ENCODE measurements at regions not wholly inside any gene's neighbourhood (a gene's known extent, or its start where the extent isn't known, plus 50 kb on each side); places are given as distances from the start of the nearest gene placed in this dataset.

- no peak for TF ChIP-seq YBX1 (IDR thresholded peaks at IDR 0.05)
- no peak for TF ChIP-seq ZBTB11 (CRISPR knock-in tag; IDR thresholded peaks at IDR 0.05)
- no peak for TF ChIP-seq RAD21 (IDR thresholded peaks at IDR 0.05; ENCODE audit: insufficient read depth, low read depth, low read length)
- no peak overlapping the region for H3K4me3 ChIP-seq
- ChIA-PET RAD21 (ENCODE audit: unreplicated experiment) (no interaction called here), SMC1A (ENCODE audit: uncharacterized antibody, unreplicated experiment) (no interaction called here), POLR2A (interaction anchor here (0.6 kb wide), 2 partner anchors 27 to 183 kb away, joined by 5 to 6 read pairs; no protein-coding TSS in a partner anchor), CTCF (no interaction called here)
- H3K9me3 ChIP-seq (replicated peaks; ENCODE audit: control insufficient read depth, insufficient read depth, low read length) = no peaks in the 10 kb centered on the region
- H3K36me3 ChIP-seq (ENCODE audit: control insufficient read depth in 2 of 2, insufficient read depth in 2 of 2, low read length in 1 of 2) = no peaks in the 10 kb centered on the region
- no peaks in the 10 kb centered on the region for H4K20me1 ChIP-seq (ENCODE audit: control insufficient read depth, insufficient read depth)
- no peaks in the 10 kb centered on the region for H3K27me3 ChIP-seq (replicated peaks in 1 of 2; ENCODE audit: control insufficient read depth in 2 of 2, insufficient read depth in 2 of 2, low read length in 1 of 2)
- no peak for DNase-seq (ENCODE audit: low read depth, low spot score)
- H3K4me2 ChIP-seq (ENCODE audit: control insufficient read depth, insufficient read depth) = no peak overlapping the region
- no peaks in the 10 kb centered on the region for H3K79me2 ChIP-seq (ENCODE audit: control insufficient read depth, insufficient read depth, low read length)
- intact Hi-C loops (cut with micrococcal nuclease; ENCODE audit: unreplicated experiment) = no loop called here
- 3% methylated on average over 2 of the region's 2 CpGs for WGBS (ENCODE audit: insufficient coverage, insufficient replicate concordance, low lambda C conversion rate, missing lambda C conversion rate)
- no peak for FAIRE-seq
- BruUV-seq (replicated peaks) = no TSS peak
- H3K27ac ChIP-seq (ENCODE audit: control insufficient read depth, insufficient read depth) = no peak overlapping the region
- H3K4me1 ChIP-seq (ENCODE audit: control insufficient read depth, insufficient read depth, low read length) = no peaks in the 10 kb centered on the region
- in situ Hi-C loops (cut with MboI) = no loop called here
- H3K9ac ChIP-seq (ENCODE audit: control insufficient read depth, insufficient read depth, low read length) = no peak overlapping the region
- ATAC-seq = no peak
- H2AFZ ChIP-seq (ENCODE audit: control insufficient read depth, low read depth, low read length) = no peak overlapping the region
These were observed 109.8 kb upstream of the MSX2 start for GRCh38 chr5:174614500-174615135.

- POLR2A ChIA-PET = no interaction called here
- no peak for TF ChIP-seq PBX3 (IDR thresholded peaks at IDR 0.05; ENCODE audit: insufficient replicate concordance, low read depth, low read length)
- no peak for TF ChIP-seq RB1 (IDR thresholded peaks at IDR 0.05; ENCODE audit: borderline replicate concordance)
- no peak for TF ChIP-seq CHD2 (IDR thresholded peaks at IDR 0.05; ENCODE audit: borderline replicate concordance, low read depth, low read length)
- no peak for TF ChIP-seq FOS (IDR thresholded peaks at IDR 0.05; ENCODE audit: borderline replicate concordance, extremely low read depth, insufficient read length)
- no peak for TF ChIP-seq HDAC2 (IDR thresholded peaks at IDR 0.05)
- TF ChIP-seq FOXM1 (IDR thresholded peaks at IDR 0.05; ENCODE audit: low read depth, low read length) = no peak
- TF ChIP-seq CHD4 (IDR thresholded peaks at IDR 0.05) = no peak
- TF ChIP-seq E4F1 (IDR thresholded peaks at IDR 0.05; ENCODE audit: borderline replicate concordance, partially characterized antibody) = no peak
These were observed 108.3 kb upstream of the MSX2 start for GRCh38 chr5:174616036-174616435.

More at GRCh38 chr5:174616036-174616435, 108.3 kb upstream of the MSX2 start:
- no peaks in the 10 kb centered on the region for H3K79me2 ChIP-seq (ENCODE audit: control insufficient read depth, insufficient read depth, low read length)
- WGBS (ENCODE audit: insufficient coverage, insufficient replicate concordance, low lambda C conversion rate, missing lambda C conversion rate) = 21% methylated on average over 2 of the region's 2 CpGs
- no peak overlapping the region for H2AFZ ChIP-seq (ENCODE audit: control insufficient read depth, low read depth, low read length)
- H3K36me3 ChIP-seq (ENCODE audit: control insufficient read depth in 2 of 2, insufficient read depth in 2 of 2, low read length in 1 of 2) = no peaks in the 10 kb centered on the region
- no peaks in the 10 kb centered on the region for H3K9me3 ChIP-seq (replicated peaks; ENCODE audit: control insufficient read depth, insufficient read depth, low read length)
- no peak overlapping the region for H3K9ac ChIP-seq (ENCODE audit: control insufficient read depth, insufficient read depth, low read length)
- FAIRE-seq (no peak), ATAC-seq (no peak), DNase-seq (ENCODE audit: low read depth, low spot score) (no peak)
- RAD21 ChIA-PET (ENCODE audit: unreplicated experiment) = no interaction called here
- H3K4me3 ChIP-seq = no peak overlapping the region
- no peaks in the 10 kb centered on the region for H3K4me1 ChIP-seq (ENCODE audit: control insufficient read depth, insufficient read depth, low read length)
- CTCF ChIA-PET = no interaction called here
- H3K4me2 ChIP-seq (ENCODE audit: control insufficient read depth, insufficient read depth) = no peak overlapping the region
- no peaks in the 10 kb centered on the region for H4K20me1 ChIP-seq (ENCODE audit: control insufficient read depth, insufficient read depth)
- no peak overlapping the region for H3K27ac ChIP-seq (ENCODE audit: control insufficient read depth, insufficient read depth)
- in situ Hi-C loops (cut with MboI) (no loop called here), intact Hi-C loops (cut with micrococcal nuclease; ENCODE audit: unreplicated experiment) (no loop called here)
- SMC1A ChIA-PET (ENCODE audit: uncharacterized antibody, unreplicated experiment) = no interaction called here
- no TSS peak for BruUV-seq (replicated peaks)
- no peaks in the 10 kb centered on the region for H3K27me3 ChIP-seq (replicated peaks in 1 of 2; ENCODE audit: control insufficient read depth in 2 of 2, insufficient read depth in 2 of 2, low read length in 1 of 2)

Data from GM12878 (cell line).